ENCODE measurements at regions not wholly inside any gene's neighbourhood (a gene's known extent, or its start where the extent isn't known, plus 50 kb on each side); places are given as distances from the start of the nearest gene placed in this dataset.
A peak's percentile ranks its signal among the peaks of the same experiment; 100 is the strongest.

DNA sequence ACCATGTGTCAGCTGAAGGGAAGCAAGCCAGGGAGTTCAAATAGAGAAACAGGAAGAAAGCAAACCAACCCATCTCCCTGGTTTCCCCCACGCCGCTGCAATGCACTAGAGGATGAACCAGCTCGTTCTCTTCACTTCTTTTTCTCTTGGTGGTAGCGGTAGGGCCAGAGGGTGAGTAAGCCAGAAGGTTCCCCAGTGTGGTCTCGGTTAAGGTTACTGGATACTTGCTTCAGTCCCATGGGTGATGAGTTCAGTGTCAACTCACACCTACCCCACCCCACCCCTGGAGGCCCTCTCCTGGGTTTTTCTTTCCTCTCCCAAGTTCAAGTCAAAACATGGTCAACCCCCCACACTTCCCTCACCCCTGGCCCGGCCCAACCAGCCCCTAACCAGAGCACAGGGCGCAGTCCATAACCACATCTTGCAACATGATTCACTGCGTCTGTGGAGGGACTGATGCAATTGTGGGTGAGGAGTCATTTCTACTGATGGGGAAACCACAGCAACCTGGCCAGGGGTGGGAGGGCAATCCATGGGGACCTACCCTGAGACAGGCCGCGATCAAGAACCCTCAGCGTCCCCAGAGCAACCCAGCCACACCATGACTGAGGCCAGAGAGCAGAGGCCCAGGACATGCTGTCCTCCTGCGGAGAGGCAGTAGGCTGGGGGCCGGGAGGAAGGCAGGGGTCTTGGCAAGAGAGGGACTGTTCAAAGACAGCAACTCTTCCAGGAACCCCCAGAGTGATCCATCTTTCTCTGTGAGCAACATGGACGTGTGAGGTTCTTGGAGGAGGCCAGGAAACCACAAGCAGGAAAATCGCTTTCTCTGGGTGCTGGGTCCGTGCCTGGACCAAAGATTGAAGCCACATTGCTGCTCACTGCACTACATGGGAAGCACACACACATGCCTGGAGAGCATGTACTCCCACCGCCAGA is 276.6 kb downstream of the UACA start:
- Histone ChIP-seq H3K9ac (ENCODE audit: low read length) (peak overlapping the region; percentile 48), H3K4me1 (ENCODE audit: control insufficient read depth, insufficient read depth, low read length) (peaks cover 27% of the 10 kb centered on the region), H3K4me3 (ENCODE audit: low read length) (no peak overlapping the region), H3K27me3 (replicated peaks; ENCODE audit: control insufficient read depth, insufficient read depth, low read length) (peaks cover 4% of the 10 kb centered on the region), H3K36me3 (ENCODE audit: control insufficient read depth, insufficient read depth, low read length, severe bottlenecking) (no peaks in the 10 kb centered on the region), H3K9me3 (ENCODE audit: control insufficient read depth, low read length) (no peaks in the 10 kb centered on the region)
- DNase-seq (ENCODE audit: low read depth): peak; percentile 54

DNA sequence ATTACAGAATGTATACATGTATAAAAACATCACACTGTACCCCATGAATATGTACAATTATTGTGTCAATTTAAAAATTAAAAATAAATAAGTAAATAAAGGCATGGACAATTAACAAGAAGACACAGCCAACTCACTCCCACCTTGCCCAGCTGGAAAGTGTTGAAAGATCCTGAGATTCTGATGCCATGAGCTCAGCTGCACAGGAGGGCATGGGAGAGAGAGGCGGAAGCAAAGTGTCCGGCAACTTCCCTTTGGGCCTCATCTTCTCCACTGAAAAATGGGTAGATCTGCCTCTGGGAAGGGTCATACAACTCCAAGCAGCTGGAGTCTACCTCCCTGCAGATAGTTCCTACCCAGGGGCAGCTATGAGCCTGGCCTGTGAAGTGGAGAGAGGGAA is 277.3 kb downstream of the UACA start:
- H3K36me3 ChIP-seq (ENCODE audit: control insufficient read depth, insufficient read depth, low read length, severe bottlenecking): no peaks in the 10 kb centered on the region
- peaks cover 23% of the 10 kb centered on the region for H3K4me1 ChIP-seq (ENCODE audit: control insufficient read depth, insufficient read depth, low read length)
- H3K9me3 ChIP-seq (ENCODE audit: control insufficient read depth, low read length): no peaks in the 10 kb centered on the region

DNA sequence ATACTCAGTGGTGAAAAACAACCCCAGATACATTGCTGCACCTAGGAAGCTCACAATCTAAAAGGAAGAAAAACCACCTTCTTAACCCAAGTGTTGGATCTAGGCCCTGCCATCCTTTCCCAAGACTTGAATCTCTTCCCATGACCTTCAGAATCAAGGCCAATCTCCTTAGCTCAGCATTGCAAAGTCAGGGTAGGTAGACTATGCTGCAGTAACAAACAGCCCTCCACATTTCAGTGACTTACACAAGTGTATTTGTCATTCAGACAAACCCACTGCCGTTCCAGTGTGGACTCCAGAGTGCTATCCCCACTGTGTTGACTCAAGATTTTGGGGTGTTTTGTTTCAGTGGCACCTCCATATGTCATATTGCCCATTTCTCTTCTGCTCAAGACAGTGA is 278.4 kb downstream of the UACA start:
- Histone ChIP-seq H3K36me3 (ENCODE audit: control insufficient read depth, insufficient read depth, low read length, severe bottlenecking) (no peaks in the 10 kb centered on the region), H3K9ac (ENCODE audit: low read length) (no peak overlapping the region), H3K27me3 (replicated peaks; ENCODE audit: control insufficient read depth, insufficient read depth, low read length) (peaks cover 4% of the 10 kb centered on the region), H3K4me3 (ENCODE audit: low read length) (no peak overlapping the region), H3K9me3 (ENCODE audit: control insufficient read depth, low read length) (no peaks in the 10 kb centered on the region), H3K4me1 (ENCODE audit: control insufficient read depth, insufficient read depth, low read length) (peaks cover 30% of the 10 kb centered on the region)
- no peak for DNase-seq (ENCODE audit: low read depth)

More for the DNA sequence above, 277.3 kb downstream of the UACA start:
- Histone ChIP-seq H3K27me3 (replicated peaks; ENCODE audit: control insufficient read depth, insufficient read depth, low read length) (peaks cover 4% of the 10 kb centered on the region), H3K4me3 (ENCODE audit: low read length) (no peak overlapping the region), H3K9ac (ENCODE audit: low read length) (peak overlapping the region; percentile 48)
- no peak for DNase-seq (ENCODE audit: low read depth)

DNA sequence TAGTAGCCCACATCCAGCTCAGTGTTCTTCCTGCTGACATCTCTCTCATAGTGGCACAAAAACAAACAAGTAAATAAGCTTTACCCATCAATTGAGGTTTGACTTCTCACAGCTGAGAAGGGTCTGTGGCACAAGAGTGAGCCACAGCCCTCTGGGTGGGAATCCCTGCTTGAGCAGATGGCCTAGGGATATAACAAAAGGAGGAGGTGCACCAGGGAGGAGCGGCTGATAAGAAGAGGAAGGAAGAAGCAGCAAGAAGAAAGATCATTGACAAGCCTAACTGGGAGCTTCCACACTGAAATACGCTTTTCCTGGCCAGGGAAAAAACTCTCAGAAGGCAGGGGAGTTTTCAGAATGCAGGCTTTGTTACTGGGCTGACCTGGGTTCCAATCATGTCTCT is 279.8 kb downstream of the UACA start:
- no peaks in the 10 kb centered on the region for H3K36me3 ChIP-seq (ENCODE audit: control insufficient read depth, insufficient read depth, low read length, severe bottlenecking)
- H3K4me3 ChIP-seq (ENCODE audit: low read length): no peak overlapping the region
- no peak overlapping the region for H3K9ac ChIP-seq (ENCODE audit: low read length)
- H3K4me1 ChIP-seq (ENCODE audit: control insufficient read depth, insufficient read depth, low read length): peaks cover 30% of the 10 kb centered on the region
- H3K9me3 ChIP-seq (ENCODE audit: control insufficient read depth, low read length): no peaks in the 10 kb centered on the region
- H3K27me3 ChIP-seq (replicated peaks; ENCODE audit: control insufficient read depth, insufficient read depth, low read length): peaks cover 4% of the 10 kb centered on the region
- no peak for DNase-seq (ENCODE audit: low read depth)

DNA sequence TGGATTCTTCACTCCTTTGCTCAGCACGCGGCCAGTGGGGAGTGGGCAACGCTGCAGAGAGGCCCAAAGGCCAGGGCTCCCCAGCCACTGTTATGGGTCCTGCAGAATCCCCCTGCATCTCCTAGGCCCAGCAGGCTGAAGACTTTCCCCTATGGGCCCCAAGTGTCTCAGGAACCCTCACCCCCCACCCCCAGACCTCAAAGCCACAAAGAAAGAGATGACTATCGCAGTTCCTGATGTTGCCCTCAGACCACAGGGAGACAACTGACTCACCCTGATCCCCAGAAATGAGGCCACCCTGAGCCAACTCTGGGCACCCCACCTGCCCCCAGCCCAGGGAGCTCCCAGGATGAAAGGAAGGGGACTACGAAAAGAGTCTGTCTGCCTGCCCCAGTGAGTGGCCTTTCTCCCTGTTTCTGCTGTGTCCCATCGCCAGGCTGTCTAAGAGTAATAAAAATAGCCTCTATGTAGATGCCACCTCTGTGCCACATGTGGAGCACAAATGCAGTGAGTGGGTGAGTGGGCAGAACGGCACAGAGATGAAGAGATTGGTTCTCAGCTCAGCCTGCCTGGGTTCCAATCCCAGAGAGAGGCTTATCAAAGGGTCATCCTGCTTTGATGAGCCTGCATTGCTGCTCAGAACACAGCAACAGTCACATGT is 283.0 kb downstream of the UACA start:
- peaks cover 22% of the 10 kb centered on the region for H3K4me1 ChIP-seq (ENCODE audit: control insufficient read depth, insufficient read depth, low read length)
- H3K36me3 ChIP-seq (ENCODE audit: control insufficient read depth, insufficient read depth, low read length, severe bottlenecking): no peaks in the 10 kb centered on the region
- no peak overlapping the region for H3K9ac ChIP-seq (ENCODE audit: low read length)
- peaks cover 4% of the 10 kb centered on the region for H3K27me3 ChIP-seq (replicated peaks; ENCODE audit: control insufficient read depth, insufficient read depth, low read length)
- no peak for DNase-seq (ENCODE audit: low read depth)
- no peaks in the 10 kb centered on the region for H3K9me3 ChIP-seq (ENCODE audit: control insufficient read depth, low read length)
- no peak overlapping the region for H3K4me3 ChIP-seq (ENCODE audit: low read length)

DNA sequence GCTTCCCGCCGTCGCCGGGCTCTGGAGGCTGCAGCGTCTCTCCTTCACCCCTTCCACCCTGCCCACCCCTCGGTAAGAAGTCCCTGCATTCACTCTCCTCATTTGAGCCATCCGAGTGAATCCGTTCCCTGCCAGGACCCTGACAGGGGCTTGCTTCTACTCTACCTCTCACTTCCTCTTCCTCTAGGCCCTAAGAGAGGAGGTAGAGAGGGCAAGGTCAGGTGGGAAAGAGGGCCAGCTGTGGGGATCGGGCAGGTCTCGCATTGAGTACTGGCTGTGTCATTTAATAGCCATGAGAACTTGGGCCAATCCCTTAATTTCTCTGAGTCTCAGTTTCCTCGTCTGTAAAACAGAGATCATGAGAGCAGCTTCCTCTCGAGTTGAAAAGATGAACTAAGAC is 283.6 kb downstream of the UACA start:
- Histone ChIP-seq H3K27me3 (replicated peaks; ENCODE audit: control insufficient read depth, insufficient read depth, low read length) (peaks cover 4% of the 10 kb centered on the region), H3K9me3 (ENCODE audit: control insufficient read depth, low read length) (no peaks in the 10 kb centered on the region), H3K36me3 (ENCODE audit: control insufficient read depth, insufficient read depth, low read length, severe bottlenecking) (no peaks in the 10 kb centered on the region), H3K9ac (ENCODE audit: low read length) (no peak overlapping the region), H3K4me3 (ENCODE audit: low read length) (no peak overlapping the region), H3K4me1 (ENCODE audit: control insufficient read depth, insufficient read depth, low read length) (peaks cover 25% of the 10 kb centered on the region)
- no peak for DNase-seq (ENCODE audit: low read depth)

DNA sequence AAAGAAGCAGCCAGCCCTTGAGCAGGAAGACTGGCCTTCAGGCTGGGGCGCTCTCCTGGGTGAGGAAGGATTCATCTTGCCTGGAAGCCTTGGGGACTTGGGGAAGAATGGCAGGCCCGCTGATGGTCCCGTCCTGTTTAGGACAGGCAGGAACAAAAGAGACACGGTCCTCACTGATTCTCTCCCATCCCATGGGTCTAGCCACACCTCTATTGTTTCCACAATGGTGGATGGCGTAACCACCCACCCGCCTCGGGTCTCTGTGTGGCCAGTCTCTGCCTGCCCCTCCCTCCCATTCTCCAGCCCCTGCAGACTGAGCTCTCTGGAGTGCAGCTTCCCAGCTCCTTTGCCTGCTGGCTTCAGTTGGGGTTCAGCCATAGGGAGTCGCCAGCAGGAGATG is 284.3 kb downstream of the UACA start:
- Histone ChIP-seq H3K9me3 (ENCODE audit: control insufficient read depth, low read length) (no peaks in the 10 kb centered on the region), H3K4me3 (ENCODE audit: low read length) (no peak overlapping the region), H3K9ac (ENCODE audit: low read length) (no peak overlapping the region), H3K36me3 (ENCODE audit: control insufficient read depth, insufficient read depth, low read length, severe bottlenecking) (no peaks in the 10 kb centered on the region), H3K27me3 (replicated peaks; ENCODE audit: control insufficient read depth, insufficient read depth, low read length) (peaks cover 4% of the 10 kb centered on the region), H3K4me1 (ENCODE audit: control insufficient read depth, insufficient read depth, low read length) (peaks cover 33% of the 10 kb centered on the region)
- no peak for DNase-seq (ENCODE audit: low read depth)

DNA sequence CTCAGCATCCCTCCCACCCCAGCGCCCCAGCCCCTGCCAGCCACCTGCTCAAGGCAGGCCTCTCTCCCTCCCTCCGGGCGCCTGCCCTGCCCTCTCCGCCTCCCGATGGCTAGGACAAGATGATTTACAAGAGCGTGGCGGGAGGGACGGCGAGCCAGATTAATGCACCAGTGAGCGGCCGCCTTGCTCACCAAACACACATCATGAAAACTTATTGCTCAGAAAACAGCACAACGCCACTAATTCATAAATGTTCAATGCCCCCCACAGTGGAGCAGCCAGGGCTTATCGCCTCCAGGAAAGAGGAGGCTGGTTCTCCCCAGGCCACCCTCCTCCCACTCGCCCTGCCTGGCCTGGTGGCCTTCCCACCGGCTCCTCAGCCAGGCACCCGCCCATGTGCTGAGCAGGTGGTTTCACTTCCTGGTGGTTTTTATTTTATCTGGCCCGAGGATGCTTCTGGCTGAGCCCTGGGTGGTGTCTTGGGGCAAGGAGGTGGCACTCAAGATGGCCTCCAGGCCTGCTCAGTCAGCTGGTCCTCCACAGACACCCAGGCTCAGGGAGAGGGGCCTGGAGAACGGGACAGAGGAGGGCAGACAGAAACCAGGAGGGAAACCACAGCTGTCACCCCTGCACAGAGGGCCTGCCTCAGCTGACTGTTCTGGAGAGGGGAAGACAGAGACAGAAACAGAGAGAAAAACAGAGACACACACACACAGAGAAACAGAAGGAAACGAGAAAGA is 284.9 kb downstream of the UACA start:
- H3K9ac ChIP-seq (ENCODE audit: low read length): no peak overlapping the region
- H3K9me3 ChIP-seq (ENCODE audit: control insufficient read depth, low read length): no peaks in the 10 kb centered on the region
- peaks cover 39% of the 10 kb centered on the region for H3K4me1 ChIP-seq (ENCODE audit: control insufficient read depth, insufficient read depth, low read length)
- DNase-seq (ENCODE audit: low read depth): no peak
- H3K36me3 ChIP-seq (ENCODE audit: control insufficient read depth, insufficient read depth, low read length, severe bottlenecking): no peaks in the 10 kb centered on the region
- H3K27me3 ChIP-seq (replicated peaks; ENCODE audit: control insufficient read depth, insufficient read depth, low read length): peaks cover 4% of the 10 kb centered on the region
- H3K4me3 ChIP-seq (ENCODE audit: low read length): no peak overlapping the region

DNA sequence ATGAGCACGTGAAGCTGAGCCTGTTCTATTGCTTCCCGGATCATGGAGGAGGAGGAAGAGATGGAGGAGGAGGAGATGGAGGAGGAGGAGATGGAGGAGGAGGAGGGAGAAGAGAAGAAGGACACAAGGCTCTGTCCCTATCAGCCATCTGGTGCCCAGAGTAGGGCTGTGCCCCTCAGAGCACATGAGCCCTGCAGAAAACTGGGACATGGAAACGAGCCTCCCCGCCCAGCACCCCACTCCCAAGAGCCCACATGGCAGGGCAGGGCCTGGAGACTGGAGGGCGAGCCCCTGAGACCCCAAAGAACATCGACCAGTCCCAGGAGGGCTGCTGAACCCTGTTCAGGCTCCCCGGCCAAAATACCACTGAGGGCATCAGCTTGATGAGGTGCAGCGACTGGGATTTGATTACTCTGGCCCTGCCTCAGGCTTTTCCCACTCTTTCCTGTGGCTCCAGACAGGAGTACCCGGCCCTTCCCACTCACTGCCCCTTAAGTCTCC is 285.6 kb downstream of the UACA start:
- H3K4me1 ChIP-seq (ENCODE audit: control insufficient read depth, insufficient read depth, low read length): peaks cover 42% of the 10 kb centered on the region
- no peaks in the 10 kb centered on the region for H3K9me3 ChIP-seq (ENCODE audit: control insufficient read depth, low read length)
- no peak overlapping the region for H3K9ac ChIP-seq (ENCODE audit: low read length)
- no peak for DNase-seq (ENCODE audit: low read depth)
- H3K36me3 ChIP-seq (ENCODE audit: control insufficient read depth, insufficient read depth, low read length, severe bottlenecking): no peaks in the 10 kb centered on the region
- H3K27me3 ChIP-seq (replicated peaks; ENCODE audit: control insufficient read depth, insufficient read depth, low read length): peaks cover 4% of the 10 kb centered on the region
- no peak overlapping the region for H3K4me3 ChIP-seq (ENCODE audit: low read length)

DNA sequence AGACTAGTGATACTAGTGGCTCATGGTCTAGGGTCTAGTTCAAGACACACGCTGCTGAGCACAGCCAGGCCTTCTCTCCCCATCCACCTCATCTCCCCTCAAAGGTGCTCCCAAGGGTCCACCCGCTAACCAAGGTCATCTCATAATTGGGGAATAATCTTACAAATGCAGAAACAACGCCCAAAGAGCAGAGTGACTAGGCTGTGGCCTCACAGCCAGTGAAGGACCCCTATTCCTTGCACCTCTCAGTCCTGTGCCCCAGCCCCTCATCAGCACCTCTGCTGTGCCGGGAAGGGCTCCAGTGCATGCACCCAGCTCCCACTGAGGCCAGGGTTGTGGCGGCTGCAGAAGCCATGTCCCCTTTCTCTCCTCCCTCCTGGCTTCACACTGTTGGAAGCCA is 286.9 kb downstream of the UACA start:
- Histone ChIP-seq H3K36me3 (ENCODE audit: control insufficient read depth, insufficient read depth, low read length, severe bottlenecking) (no peaks in the 10 kb centered on the region), H3K9ac (ENCODE audit: low read length) (no peak overlapping the region), H3K9me3 (ENCODE audit: control insufficient read depth, low read length) (no peaks in the 10 kb centered on the region), H3K27me3 (replicated peaks; ENCODE audit: control insufficient read depth, insufficient read depth, low read length) (no peaks in the 10 kb centered on the region), H3K4me1 (ENCODE audit: control insufficient read depth, insufficient read depth, low read length) (peaks cover 42% of the 10 kb centered on the region), H3K4me3 (ENCODE audit: low read length) (no peak overlapping the region)
- no peak for DNase-seq (ENCODE audit: low read depth)

DNA sequence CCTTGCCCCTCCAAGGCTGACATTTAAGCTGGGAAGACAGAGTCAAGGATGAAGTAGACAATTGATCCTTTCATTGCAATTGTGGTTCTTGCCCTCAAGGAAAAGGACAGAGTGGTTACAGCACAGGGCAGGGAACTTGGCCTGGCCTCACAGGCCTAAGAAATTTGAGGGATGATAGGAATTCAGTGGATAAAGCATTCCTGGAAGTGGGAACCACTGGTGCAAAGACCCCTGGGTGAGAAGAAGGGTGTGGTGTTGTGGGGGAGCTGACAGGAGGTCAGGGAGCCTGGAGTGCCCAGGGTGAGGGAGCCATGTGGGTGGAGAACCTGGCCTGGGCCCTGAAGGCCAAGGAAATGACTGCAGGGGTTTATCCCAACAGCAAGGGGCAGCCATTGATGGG is 287.4 kb downstream of the UACA start:
- H3K4me3 ChIP-seq (ENCODE audit: low read length): no peak overlapping the region
- peaks cover 42% of the 10 kb centered on the region for H3K4me1 ChIP-seq (ENCODE audit: control insufficient read depth, insufficient read depth, low read length)
- DNase-seq (ENCODE audit: low read depth): no peak
- H3K27me3 ChIP-seq (replicated peaks; ENCODE audit: control insufficient read depth, insufficient read depth, low read length): no peaks in the 10 kb centered on the region
- H3K9me3 ChIP-seq (ENCODE audit: control insufficient read depth, low read length): no peaks in the 10 kb centered on the region
- no peak overlapping the region for H3K9ac ChIP-seq (ENCODE audit: low read length)
- no peaks in the 10 kb centered on the region for H3K36me3 ChIP-seq (ENCODE audit: control insufficient read depth, insufficient read depth, low read length, severe bottlenecking)

Data from adipocyte (in vitro differentiated cells).